Lower leg skin (tissue), 4 donors: ENCODE measurements at regions not wholly inside any gene's neighbourhood (a gene's known extent, or its start where the extent isn't known, plus 50 kb on each side); places are given as distances from the start of the nearest gene placed in this dataset.

Experiments
- DNase-seq, 2 donors: peaks; one replicate each; pipeline ENCODE4 v3.0.0-alpha.2; 2019; ENCODE audit warnings: low spot score in 2 of 2
- H3K4me3 ChIP-seq: fragments of 200-600 bp; sonication (generic); 2 replicates; pipeline ENCODE4 v1.5.1; 2017; ENCODE audit warnings: mild to moderate bottlenecking, low read depth; ENCODE audit not compliant: poor library complexity, severe bottlenecking
- CTCF ChIP-seq, 3 donors: fragments of 450-650 bp; IDR thresholded peaks; one replicate each; pipeline ENCODE4 v1.5.1; 2016; ENCODE audit warnings: antibody characterized with exemption in 3 of 3, mild to moderate bottlenecking in 3 of 3, moderate library complexity in 2 of 3
- POLR2A ChIP-seq, 2 donors: fragments of 450-650 bp; IDR thresholded peaks; one replicate each; pipeline ENCODE4 v1.6.1; 2016 to 2017; ENCODE audit warnings: antibody characterized with exemption in 2 of 2, mild to moderate bottlenecking in 1 of 2, moderate library complexity in 1 of 2
- WGBS, 2 donors: methylation state at CpG; one replicate each; pipeline ENCODE4 v1.1.5; 2018; 5-methylcytosine and 5-hydroxymethylcytosine counted together
- intact Hi-C: fragments of 100-400 bp; cut with DNase I; formaldehyde crosslinking; loops from one replicate; pipeline ENCODE4 v1.15.0; 2023; ENCODE audit warnings: low total_unique reads

- 78 to 87% methylated on average over 7 of the region's 7 CpGs for WGBS, 2 donors
- no peak for DNase-seq
- TF ChIP-seq CTCF (IDR thresholded peaks at IDR 0.05) (no peak), POLR2A (IDR thresholded peaks at IDR 0.05) (no peak)
- intact Hi-C loops = no loop called here
- no peak overlapping the region for H3K4me3 ChIP-seq
These were observed 97.0 kb upstream of the F13A1 start for GRCh38 chr6:6417475-6417874.

- 88% methylated on average over 3 of the region's 3 CpGs for WGBS, 2 donors
These were observed 98.0 kb upstream of the F13A1 start for GRCh38 chr6:6418421-6418820.

GRCh38 chr6:6420107-6420506 is 99.6 kb upstream of the F13A1 start:
- 77 to 92% methylated on average over 1 of the region's 1 CpG for WGBS, 2 donors
- intact Hi-C loops = no loop called here
- no peak overlapping the region for H3K4me3 ChIP-seq

More at GRCh38 chr6:6418421-6418820, 98.0 kb upstream of the F13A1 start:
- no peak for DNase-seq
- H3K4me3 ChIP-seq = no peak overlapping the region
- no peak for TF ChIP-seq CTCF (IDR thresholded peaks at IDR 0.05)
- no peak for TF ChIP-seq POLR2A (IDR thresholded peaks at IDR 0.05)
- intact Hi-C loops = no loop called here

GRCh38 chr6:6434151-6434550 is 113.7 kb upstream of the F13A1 start:
- WGBS, 2 donors = 51 to 59% methylated on average over 2 of the region's 2 CpGs
- no peak for DNase-seq
- intact Hi-C loops = no loop called here
- no peak overlapping the region for H3K4me3 ChIP-seq
- TF ChIP-seq CTCF (IDR thresholded peaks at IDR 0.05) = no peak
- TF ChIP-seq POLR2A (IDR thresholded peaks at IDR 0.05) = no peak

More at GRCh38 chr6:6420107-6420506, 99.6 kb upstream of the F13A1 start:
- TF ChIP-seq CTCF (IDR thresholded peaks at IDR 0.05) = no peak
- no peak for DNase-seq

GRCh38 chr6:6434723-6435122 is 114.3 kb upstream of the F13A1 start:
- intact Hi-C loops = no loop called here
- 89 to 98% methylated on average over 1 of the region's 1 CpG for WGBS, 2 donors
- no peak overlapping the region for H3K4me3 ChIP-seq
- no peak for TF ChIP-seq CTCF (IDR thresholded peaks at IDR 0.05)
- no peak for TF ChIP-seq POLR2A (IDR thresholded peaks at IDR 0.05)
- no peak for DNase-seq

GRCh38 chr6:6436366-6436765 is 115.9 kb upstream of the F13A1 start:
- intact Hi-C loops = no loop called here
- no peak for DNase-seq
- H3K4me3 ChIP-seq = no peak overlapping the region
- no peak for TF ChIP-seq POLR2A (IDR thresholded peaks at IDR 0.05)
- no peak for TF ChIP-seq CTCF (IDR thresholded peaks at IDR 0.05)
- 83 to 85% methylated on average over 4 of the region's 4 CpGs for WGBS, 2 donors
